ENCODE measurements at regions not wholly inside any gene's neighbourhood (a gene's known extent, or its start where the extent isn't known, plus 50 kb on each side); places are given as distances from the start of the nearest gene placed in this dataset.

- TF ChIP-seq POLR2AphosphoS5 (IDR thresholded peaks at IDR 0.05) (no peak), CTCF (IDR thresholded peaks at IDR 0.05) (no peak)
Observed at GRCh38 chr7:17033245-17033644, 151.5 kb upstream of the AGR3 start.

Data from breast epithelium (tissue), 3 donors.